ENCODE measurements at regions not wholly inside any gene's neighbourhood (a gene's known extent, or its start where the extent isn't known, plus 50 kb on each side); places are given as distances from the start of the nearest gene placed in this dataset.
"Not testable (repeated sequence)": the region's sequence is repeated elsewhere in the genome, so short reads cannot be mapped to it uniquely, and the experiment has no call there.

- no peak for DNase-seq
Measured at GRCh38 chr1:233435622-233436021, 108.1 kb downstream of the MAP3K21 start.

- DNase-seq: no peak
Measured at GRCh38 chr1:233439721-233440120, 112.2 kb downstream of the MAP3K21 start.

- DNase-seq: peak in 1 of 2 donors; percentile 4
Measured at GRCh38 chr1:233440951-233441401, 113.5 kb downstream of the MAP3K21 start.

- no peak for DNase-seq
Measured at GRCh38 chr1:233442026-233442780, 114.7 kb downstream of the MAP3K21 start.

- DNase-seq: no peak
Measured at GRCh38 chr1:233443040-233443760, 115.7 kb downstream of the MAP3K21 start.

- no peak for DNase-seq
Measured at GRCh38 chr1:233444484-233444883, 117.0 kb downstream of the MAP3K21 start.

GRCh38 chr1:233445737-233446136, 118.2 kb downstream of the MAP3K21 start:
- DNase-seq: no peak

GRCh38 chr1:233446935-233447334, 119.4 kb downstream of the MAP3K21 start:
- no peak for DNase-seq

- DNase-seq: no peak
Measured at GRCh38 chr1:233448109-233448689, 120.7 kb downstream of the MAP3K21 start.

GRCh38 chr1:233452724-233453123, 125.2 kb downstream of the MAP3K21 start:
- DNase-seq: no peak

GRCh38 chr1:233453433-233454200, 126.1 kb downstream of the MAP3K21 start:
- DNase-seq: no peak

GRCh38 chr1:233459470-233459945, 132.0 kb downstream of the MAP3K21 start:
- no peak for DNase-seq

- DNase-seq: no peak
Measured at GRCh38 chr1:233459968-233460367, 132.4 kb downstream of the MAP3K21 start.

GRCh38 chr1:233460692-233461091, 133.2 kb downstream of the MAP3K21 start:
- no peak for DNase-seq

- no peak for DNase-seq
Measured at GRCh38 chr1:233461847-233462246, 134.3 kb downstream of the MAP3K21 start.

GRCh38 chr1:233463333-233463732, 135.8 kb downstream of the MAP3K21 start:
- no peak for DNase-seq

- DNase-seq: no peak
Measured at GRCh38 chr1:233465745-233466343, 138.3 kb downstream of the MAP3K21 start.

GRCh38 chr1:233470741-233471499, 143.0 kb upstream of the KCNK1 start:
- DNase-seq: no peak

GRCh38 chr1:233471851-233472250, 142.1 kb upstream of the KCNK1 start:
- DNase-seq: not testable (repeated sequence)

GRCh38 chr1:233472796-233473195, 141.1 kb upstream of the KCNK1 start:
- DNase-seq: not testable (repeated sequence)

GRCh38 chr1:233473549-233474204, 140.2 kb upstream of the KCNK1 start:
- DNase-seq: no peak
